Fibroblast of skin of abdomen (primary cell): ENCODE measurements at regions not wholly inside any gene's neighbourhood (a gene's known extent, or its start where the extent isn't known, plus 50 kb on each side); places are given as distances from the start of the nearest gene placed in this dataset.
A peak's percentile ranks its signal among the peaks of the same experiment; 100 is the strongest.
"Not testable (repeated sequence)": the region's sequence is repeated elsewhere in the genome, so short reads cannot be mapped to it uniquely, and the experiment has no call there.

Source experiments
- DNase-seq: peaks from one replicate; pipeline ENCODE4 v3.0.0-alpha.2; 2013

DNA sequence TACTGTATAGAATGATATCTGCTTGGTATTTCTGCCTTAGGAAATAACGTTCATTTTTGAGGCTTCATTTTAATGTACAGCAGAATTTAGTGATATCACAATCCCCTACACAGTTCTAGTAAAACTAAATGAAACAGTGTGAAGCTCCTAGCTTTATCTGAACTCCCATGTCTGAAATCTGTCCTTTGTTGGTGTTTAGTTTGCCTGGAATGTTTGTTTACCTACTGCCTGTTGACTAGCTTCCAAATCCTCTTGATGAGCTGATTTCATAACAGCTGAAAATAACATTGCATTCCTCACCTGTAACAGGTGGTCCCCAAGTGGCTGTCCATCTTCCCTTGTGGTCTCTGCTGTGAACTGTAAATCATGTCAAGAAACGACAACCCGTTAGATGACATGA is 629.1 kb downstream of the TTLL7 start:
- not testable (repeated sequence) for DNase-seq

DNA sequence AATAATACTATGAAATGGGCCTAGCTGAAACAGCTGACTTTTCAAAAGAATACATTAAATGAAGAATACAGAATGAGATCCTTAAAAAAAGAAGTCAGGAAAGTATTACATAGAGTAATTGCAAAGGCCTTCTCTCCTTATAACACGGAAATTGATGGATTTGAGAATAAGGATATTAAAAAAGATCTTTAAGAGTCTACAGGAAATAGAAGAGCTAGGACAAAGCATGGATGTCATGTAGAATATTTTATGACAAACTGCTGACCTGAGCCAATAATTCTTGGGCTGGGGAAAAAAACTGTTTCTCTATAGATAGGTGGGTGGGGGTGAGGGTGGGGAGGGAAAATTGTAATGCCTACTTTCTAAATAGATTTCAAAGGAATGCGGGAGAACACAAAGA is 633.6 kb downstream of the TTLL7 start:
- DNase-seq: not testable (repeated sequence)

DNA sequence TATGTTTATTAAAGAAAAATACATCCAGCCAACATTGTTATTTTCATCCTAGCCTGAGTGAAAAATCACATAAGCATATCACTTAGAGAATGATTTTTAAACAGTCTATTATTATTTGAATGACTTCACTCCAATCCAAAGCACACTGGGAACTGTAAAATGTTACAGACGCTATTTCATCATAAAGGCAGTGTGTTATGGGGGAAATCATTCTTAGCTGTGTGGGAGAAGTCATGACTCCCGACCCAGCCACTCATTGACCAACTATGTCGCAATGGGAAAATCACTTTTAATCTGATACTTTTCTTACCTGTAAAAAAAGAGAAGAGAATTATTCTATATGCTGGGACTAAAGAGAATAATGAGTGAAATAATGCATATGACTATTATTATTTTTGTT is 653.6 kb downstream of the TTLL7 start:
- not testable (repeated sequence) for DNase-seq

DNA sequence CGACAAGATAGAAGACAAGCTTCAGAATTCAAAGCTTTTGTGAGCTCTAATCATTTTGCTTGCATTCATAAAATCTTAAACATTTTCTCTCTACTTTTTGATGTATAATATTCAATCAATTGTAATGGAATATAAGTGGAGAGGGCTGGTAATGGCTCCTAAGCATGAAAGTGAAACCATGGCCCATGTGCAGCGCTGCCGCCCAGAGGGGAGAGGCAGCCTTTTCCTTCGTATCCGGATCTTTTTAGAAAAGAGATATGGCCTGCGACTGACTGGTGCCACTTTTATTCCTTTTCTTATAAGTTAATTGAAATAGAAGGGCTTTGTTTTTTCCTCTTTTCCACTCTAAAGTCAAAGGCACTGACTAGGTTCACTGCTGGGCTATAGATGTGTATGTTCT is 655.2 kb downstream of the TTLL7 start:
- DNase-seq: not testable (repeated sequence)

DNA sequence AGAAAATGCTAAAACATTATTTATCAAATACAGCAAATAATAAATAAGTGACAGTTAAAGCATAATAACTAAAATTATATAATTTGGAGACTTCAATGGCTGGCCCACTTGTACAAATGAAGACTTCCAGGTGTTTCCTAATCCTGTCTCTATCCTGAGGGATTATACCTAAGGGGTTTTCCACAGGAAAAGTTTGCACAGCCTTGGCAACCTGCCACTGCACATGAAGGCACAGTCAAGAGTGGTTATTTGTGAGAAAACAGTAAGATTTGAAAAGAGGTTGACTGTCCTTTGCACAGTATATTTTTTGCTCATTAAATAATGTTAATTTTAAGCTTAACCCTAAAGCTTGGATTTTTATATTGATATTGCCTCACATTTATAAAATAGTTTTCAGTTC is 655.9 kb downstream of the TTLL7 start:
- not testable (repeated sequence) for DNase-seq

DNA sequence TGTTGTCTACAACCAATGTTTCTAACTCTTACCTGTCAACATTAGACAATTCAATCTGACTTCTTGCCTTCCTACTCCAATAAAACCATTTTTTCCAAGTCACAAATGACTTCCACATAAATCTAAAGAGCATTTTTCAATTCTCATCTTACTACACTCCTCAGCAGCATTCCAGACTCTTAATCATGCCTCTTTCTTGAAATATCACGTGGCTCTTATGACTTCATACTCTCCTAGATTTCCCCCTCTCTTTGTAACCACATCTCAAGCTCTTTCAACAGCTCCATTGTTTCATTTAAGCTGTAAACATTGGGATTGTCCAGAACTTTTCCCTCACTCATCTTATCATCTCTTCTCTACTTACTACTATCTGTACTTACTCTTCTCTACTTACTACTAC is 666.6 kb downstream of the TTLL7 start:
- DNase-seq: not testable (repeated sequence)

DNA sequence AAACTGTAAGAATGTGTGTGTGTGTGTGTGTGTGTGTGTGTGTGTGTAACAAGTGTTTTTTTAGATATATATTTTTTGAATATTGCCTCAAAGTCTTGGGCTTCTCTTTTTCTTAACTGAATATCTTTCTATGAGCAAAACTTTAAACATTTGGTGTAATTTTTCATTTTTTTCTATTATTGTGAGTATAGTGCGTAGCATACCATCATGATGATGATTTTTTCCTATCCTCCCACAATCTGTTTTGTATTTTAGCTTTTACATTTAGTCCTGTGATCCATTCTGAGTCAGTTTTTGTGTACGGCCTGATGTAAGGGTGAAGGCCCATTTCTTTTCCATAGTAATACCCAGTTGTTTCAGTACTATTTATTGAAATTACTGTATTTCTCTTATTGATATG is 680.6 kb downstream of the TTLL7 start:
- DNase-seq: peak; percentile 76

DNA sequence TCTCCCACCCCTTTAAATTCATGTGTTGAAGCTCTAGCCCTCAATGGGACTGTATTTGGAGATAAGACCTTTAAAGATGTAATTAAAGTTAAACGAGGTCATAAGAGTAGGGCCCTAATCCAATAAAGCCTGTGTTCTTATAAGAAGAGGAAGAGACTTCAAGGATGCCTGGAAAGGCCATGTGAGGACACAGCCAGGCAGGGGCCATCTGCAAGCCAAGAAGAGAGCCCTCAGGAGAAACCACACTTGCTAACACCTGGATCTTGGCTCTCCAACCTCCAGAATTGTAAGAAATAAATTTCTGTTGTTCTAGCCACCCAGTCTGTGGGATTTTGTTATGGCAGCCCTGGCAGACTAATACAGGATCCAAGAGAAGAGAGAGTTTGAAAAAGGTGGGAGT is 683.5 kb downstream of the TTLL7 start:
- DNase-seq: not testable (repeated sequence)

DNA sequence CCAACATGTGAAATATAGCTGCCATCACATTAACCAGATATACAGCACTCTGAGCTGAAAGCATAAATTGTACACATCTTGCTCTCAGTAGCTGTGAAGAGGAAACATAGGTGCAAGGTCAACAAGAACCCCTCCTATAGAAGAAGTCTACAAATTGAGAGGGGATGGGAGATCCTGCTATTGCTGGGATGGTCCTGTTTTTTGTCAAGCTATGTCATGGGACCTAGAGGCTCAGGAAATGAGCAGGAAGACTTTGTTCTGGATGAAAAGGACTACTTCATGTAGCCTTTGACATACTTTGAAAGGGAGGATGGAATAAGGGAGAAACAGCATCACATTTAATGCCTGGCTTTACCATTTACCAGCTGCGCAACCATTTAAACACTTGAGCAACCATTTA is 688.8 kb downstream of the TTLL7 start:
- DNase-seq: peak; percentile 17

DNA sequence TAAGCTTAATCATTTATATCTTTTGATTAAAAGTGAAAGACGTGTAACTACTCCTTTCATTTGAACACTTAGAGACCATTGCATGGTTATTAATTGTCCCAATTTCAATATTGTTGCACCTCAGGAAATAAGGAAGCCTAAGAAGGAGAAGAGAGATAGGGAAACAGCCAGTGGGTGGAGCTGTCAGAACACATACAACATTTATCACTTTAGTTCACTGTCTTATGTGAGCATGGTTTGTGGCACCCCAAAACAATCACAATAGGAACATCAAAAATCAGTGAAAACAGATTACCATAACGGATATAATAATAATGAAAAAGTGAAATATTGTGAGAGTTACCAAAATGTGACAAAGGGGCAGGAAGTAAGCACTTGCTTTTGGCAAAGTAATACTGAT is 689.9 kb downstream of the TTLL7 start:
- DNase-seq: not testable (repeated sequence)

DNA sequence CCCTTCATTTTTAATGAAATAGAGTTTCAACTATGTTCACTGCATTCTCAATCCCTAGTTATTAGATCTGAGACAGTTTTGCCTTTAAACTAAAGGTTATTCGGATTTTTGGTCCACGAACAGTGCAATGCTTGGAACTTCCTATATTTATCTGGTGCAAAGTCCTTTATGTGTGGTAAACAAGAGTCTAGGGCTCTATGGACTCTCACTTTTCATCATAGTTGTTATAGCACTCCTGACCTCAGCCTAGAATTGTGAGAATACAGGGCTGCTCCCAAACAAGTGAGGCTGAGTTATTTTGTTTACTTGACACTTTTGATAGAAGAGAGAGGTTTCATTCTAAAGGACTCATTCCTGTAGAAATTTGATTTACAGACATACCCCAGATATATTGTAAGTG is 692.1 kb downstream of the TTLL7 start:
- DNase-seq: not testable (repeated sequence)

DNA sequence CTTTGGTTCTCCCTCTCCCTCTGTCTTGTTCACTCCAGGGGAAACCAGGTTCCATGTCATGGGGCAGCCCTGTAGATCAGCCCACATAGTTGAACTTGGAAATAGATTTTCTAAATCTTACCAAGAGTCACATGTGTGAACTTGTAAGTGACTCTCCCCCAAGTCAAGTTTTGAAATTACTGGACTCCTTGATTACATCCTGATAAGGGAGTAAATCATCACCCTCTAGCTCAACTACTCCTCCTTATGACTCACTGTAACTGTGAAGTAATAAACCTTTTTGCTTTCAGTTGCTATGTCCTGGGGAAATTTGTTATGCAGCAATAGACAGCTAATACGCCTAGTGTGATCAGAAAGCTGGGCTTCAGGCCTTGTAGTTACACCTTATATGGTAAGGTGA is 703.3 kb downstream of the TTLL7 start:
- not testable (repeated sequence) for DNase-seq

DNA sequence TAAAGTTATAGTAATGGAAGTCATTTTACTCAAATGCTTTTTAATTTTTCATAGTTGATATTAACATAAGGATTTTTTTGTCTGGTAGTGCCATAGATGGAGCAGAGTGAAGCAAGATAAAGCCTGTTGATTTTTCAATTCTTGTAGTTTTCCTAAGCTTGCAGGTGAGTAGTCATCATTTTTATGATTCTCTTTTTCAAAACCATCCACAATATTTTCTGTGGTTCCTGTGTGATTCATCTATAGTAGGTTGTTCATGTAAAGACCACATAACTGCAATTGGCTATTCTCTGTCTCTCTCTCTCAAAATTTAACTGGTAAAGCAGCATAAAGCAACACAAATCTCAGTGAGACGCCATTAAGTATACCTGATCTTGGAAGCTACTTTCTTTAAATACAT is 711.5 kb downstream of the TTLL7 start:
- not testable (repeated sequence) for DNase-seq

DNA sequence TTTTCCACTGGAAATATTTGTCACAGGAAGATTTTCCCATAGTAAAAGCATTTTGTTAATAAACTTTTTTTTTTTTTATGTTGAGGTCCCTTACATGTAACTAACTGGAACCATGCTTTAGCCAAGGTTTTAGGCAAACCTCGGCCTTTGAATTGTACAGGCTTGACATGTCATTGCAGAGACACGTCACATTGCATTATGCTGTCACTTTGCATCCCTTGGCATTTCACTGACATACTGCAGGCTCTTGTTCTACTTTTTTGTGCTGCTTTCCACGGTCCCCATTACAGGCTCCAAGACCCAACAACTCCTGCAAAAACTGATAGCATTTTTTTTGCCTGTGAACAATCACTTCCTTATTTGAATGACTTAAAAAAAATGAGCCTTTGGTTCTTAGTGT is 724.3 kb downstream of the TTLL7 start:
- not testable (repeated sequence) for DNase-seq

DNA sequence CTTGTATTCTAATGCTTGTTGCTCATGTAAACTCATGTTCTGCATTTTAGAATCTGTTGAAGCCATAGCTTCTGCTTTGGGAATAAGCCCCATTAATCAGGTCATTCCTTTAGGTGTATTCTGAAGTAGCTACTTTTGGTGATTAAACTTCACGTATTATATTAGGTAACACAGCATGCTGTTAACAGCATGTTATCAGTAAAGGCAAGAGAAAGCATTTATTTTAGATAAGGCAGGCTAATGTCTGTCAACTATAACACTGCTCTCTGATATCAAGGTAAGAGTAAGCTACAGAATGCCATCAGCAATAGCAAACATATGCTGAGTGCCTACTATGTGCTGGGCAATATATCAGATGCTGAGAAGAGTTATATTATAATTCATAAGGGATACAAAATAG is 726.4 kb downstream of the TTLL7 start:
- DNase-seq: not testable (repeated sequence)

DNA sequence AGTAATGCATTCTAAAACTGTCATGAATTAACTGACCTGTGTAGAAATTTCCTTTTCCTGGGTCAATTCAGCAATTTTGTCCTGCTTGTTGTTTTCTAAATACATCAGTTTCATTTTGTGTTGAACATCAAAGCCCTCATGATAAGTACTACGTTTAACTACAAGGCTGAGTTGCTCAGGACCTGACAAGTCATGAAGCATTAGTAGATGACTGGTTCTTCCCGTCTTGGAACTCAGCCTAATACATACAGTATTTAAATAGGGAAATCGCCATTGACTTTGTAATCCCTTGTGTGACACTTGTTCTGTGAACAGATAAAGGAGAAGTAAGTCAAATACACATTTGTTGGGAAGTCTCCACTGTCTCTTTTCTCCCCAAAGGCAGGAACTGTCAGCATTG is 727.1 kb downstream of the TTLL7 start:
- DNase-seq: not testable (repeated sequence)

DNA sequence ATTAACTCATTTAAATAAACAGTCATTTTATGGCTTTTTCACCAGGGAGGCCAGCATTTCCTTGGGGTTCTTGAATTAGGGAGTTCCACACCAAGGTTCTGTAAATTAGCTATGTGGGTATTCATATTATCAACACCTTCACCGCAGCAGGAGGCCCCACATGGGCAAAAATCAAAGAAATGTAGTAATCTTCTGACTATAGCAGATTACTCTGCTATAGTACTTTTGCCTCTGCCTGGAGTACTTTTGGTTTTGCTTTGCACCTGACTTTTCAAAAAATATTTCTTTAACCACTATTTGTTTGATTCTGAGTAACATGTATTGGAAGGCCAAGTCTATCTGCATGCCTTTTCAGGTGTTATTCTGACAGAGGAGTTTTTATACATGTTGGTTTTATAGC is 728.1 kb downstream of the TTLL7 start:
- not testable (repeated sequence) for DNase-seq

DNA sequence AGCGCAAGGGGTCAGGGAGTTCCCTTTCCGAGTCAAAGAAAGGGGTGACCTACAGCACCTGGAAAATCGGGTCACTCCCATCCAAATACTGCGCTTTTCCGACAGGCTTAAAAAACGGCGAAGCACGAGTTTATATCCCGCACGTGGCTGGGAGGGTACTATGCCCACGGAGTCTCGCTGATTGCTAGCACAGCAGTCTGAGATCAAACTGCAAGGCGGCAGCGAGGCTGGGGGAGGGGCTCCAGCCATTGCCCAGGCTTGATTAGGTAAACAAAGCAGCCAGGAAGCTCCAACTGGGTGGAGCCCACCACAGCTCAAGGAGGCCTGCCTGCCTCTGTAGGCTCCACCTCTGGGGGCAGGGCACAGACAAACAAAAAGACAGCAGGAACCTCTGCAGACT is 735.1 kb downstream of the TTLL7 start:
- not testable (repeated sequence) for DNase-seq

DNA sequence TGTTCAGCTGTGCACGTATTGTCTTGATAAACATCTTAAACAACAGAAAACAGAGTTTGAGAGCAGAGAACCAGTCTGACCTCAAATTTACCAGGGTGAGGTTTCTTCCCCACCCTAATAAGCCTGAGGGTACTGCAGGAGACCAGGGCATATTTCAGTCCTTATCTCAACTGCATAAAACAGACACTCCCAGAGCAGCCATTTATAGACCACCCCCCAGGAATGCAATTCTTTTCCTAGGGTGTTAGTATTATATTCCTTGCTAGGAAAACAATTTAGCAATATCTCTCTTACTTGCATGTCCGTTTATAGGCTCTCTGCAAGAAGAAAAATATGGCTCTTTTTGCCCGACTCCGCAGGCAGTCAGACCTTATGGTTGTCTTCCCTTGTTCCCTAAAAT is 747.2 kb downstream of the TTLL7 start:
- not testable (repeated sequence) for DNase-seq

DNA sequence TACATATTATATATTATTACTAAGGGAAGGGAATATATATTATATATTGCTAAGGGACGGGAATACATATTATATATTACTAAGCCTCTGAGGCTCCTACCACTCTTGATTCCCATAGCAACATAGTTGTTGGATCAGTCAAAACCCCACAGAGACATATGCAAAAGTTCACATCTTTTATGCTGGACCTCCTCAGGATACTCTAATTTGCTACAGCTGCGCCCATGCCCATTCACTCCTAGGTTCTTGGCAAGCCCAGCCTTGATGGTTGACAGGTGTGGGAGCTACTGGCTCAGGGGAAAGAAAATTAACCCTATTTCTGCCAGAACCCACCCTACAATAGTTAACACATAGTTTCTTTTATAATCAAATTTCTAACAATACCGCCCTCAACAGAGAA is 752.2 kb downstream of the TTLL7 start:
- DNase-seq: not testable (repeated sequence)

DNA sequence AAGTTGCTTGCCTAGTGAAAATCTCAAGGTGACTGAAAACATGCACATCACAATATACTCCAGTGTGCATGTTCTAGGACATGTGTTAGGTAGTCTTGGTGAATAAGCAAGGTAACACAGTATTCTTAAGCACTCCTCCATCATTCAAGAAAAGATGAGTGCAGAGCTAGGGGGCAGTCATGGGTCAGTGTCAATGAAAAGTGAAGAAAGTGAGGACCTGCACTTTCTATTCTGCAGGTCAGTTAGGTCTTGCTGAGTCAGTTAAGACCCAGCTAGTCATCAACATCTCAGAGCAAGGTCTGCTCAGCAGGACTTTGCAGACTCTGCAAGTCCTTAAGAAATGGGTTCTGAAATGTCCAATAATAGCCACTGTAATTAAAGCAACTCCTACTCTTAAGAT is 754.1 kb downstream of the TTLL7 start:
- DNase-seq: not testable (repeated sequence)

DNA sequence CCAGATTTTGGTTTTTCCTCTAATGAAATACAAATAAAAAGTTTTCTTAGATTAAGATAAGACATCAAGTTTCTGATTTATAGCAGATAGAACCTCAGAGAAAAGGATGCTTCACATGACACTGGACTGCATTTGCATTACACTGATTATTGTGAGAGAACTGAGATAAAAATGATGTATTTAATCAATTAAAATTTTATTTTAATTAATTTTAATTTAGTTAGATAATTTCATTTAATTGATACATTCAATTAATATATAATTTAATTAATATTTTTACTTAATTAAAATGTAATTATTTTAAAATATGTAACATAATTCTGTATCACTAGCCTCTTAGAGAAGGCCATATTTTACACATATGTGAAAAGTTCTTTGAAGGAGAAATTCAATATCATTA is 759.4 kb downstream of the TTLL7 start:
- not testable (repeated sequence) for DNase-seq

DNA sequence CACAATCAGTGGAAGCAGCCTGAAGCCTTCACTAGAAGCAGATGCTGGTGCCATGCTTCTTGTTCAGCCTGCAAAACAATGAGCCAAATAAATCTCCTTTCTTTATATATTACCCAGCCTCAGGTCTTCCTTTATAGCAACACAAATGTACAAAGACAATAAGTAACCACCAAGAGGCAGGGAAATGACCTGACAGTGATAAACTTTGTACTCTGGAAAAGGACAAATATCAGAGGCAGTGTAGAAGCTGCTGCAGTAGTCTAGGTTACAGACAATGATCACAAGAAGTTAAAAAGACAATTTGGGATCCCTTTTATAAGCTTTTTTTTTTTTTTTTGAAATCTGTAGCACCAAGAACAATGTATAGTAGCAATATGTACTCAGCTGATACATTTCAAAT is 760.3 kb downstream of the TTLL7 start:
- not testable (repeated sequence) for DNase-seq

DNA sequence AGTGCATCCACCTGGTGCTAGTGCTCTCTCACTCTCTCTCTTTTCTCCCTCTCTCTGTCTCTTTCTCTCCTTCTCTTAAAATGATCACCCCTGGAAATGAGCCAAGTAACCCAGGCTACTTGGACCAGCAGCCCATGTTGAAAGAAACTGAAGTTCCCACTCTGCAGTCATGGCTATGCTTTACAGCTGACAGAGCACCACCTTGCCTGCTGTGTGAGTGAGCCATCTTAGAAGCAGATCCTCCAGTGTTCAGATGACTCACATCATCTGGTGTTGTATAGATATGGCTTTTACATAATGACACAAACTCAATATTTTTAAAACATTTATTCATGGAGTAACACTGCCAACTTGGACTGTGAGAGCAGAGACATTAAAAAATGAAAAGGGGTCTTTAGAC is 779.1 kb downstream of the TTLL7 start:
- not testable (repeated sequence) for DNase-seq

DNA sequence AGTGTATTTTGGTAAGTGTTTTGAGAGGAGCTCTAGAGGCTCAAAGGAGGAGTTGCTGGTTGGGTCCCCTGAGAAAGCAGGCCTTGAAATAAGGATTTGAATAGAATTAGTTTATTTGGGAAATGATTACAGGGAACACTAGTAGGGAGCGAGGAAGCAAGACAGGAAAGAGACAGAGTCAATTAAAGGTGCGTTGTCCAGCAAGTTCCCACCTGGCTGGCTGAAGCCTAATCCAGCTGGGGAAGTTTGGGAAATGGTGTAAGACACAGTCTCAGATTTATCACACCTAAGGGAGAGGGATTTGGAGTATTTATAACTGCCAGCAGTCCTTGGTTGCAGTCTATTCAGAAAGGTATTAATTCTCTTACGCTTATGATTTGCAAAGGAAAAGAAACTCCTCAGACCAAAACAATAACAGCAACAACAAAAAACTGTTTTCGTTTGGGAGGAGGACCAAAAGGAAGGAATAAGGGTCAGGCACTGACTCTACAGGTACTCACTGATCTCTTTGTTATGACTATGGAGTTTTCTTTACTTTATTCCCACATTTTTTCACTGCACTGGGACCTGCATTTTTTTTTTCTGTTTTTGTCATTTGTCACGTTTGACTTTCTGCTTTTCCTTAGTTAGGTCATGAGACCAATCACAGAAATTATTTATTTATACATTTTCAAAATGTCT is 780.8 kb downstream of the TTLL7 start:
- DNase-seq: not testable (repeated sequence)
